ENCODE measurements at regions not wholly inside any gene's neighbourhood (a gene's known extent, or its start where the extent isn't known, plus 50 kb on each side); places are given as distances from the start of the nearest gene placed in this dataset.

- no peak for DNase-seq (ENCODE audit: low spot score)
- no peak for TF ChIP-seq CTCF (IDR thresholded peaks at IDR 0.05)
- Histone ChIP-seq H3K27ac (no peak overlapping the region), H3K4me3 (no peak overlapping the region)
Observed at GRCh38 chr10:53236941-53237340, 464.4 kb upstream of the MBL2 start.

GRCh38 chr10:53233749-53234148, 461.2 kb upstream of the MBL2 start:
- no peak overlapping the region for H3K4me3 ChIP-seq
- TF ChIP-seq CTCF (IDR thresholded peaks at IDR 0.05), result no peak
- no peak for DNase-seq (ENCODE audit: low spot score)
- H3K27ac ChIP-seq, result no peak overlapping the region

- H3K4me3 ChIP-seq, result no peak overlapping the region
- DNase-seq (ENCODE audit: low spot score), result no peak
- no peak overlapping the region for H3K27ac ChIP-seq
- TF ChIP-seq CTCF (IDR thresholded peaks at IDR 0.05), result no peak
Observed at GRCh38 chr10:53230651-53231050, 458.1 kb upstream of the MBL2 start.

GRCh38 chr10:53223851-53224250, 451.3 kb upstream of the MBL2 start:
- TF ChIP-seq CTCF (IDR thresholded peaks at IDR 0.05), result no peak
- H3K4me3 ChIP-seq, result no peak overlapping the region
- DNase-seq (ENCODE audit: low spot score), result no peak
- no peak overlapping the region for H3K27ac ChIP-seq

DNA sequence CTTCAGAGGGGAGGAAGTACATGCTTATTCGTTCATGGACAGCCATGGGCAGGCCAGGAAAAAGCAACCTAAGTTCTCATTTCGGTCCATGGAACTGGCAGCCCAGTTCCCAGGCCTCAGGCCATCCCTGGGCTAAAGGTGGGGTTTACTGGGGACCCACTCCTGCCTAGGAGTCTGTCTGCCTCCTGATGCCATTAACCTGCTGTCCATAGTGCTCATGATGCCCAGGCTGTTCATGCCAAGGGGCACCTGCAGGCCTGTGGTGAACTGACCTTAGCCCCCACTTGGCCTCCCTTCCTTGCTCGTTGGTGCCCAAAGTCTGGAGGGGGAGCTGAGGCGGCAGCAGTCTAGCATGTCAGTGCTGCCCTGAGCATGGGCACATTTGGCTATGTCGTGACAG, 450.2 kb upstream of the MBL2 start:
- no peak overlapping the region for H3K27ac ChIP-seq
- no peak for DNase-seq (ENCODE audit: low spot score)
- no peak for TF ChIP-seq CTCF (IDR thresholded peaks at IDR 0.05)
- no peak overlapping the region for H3K4me3 ChIP-seq

DNA sequence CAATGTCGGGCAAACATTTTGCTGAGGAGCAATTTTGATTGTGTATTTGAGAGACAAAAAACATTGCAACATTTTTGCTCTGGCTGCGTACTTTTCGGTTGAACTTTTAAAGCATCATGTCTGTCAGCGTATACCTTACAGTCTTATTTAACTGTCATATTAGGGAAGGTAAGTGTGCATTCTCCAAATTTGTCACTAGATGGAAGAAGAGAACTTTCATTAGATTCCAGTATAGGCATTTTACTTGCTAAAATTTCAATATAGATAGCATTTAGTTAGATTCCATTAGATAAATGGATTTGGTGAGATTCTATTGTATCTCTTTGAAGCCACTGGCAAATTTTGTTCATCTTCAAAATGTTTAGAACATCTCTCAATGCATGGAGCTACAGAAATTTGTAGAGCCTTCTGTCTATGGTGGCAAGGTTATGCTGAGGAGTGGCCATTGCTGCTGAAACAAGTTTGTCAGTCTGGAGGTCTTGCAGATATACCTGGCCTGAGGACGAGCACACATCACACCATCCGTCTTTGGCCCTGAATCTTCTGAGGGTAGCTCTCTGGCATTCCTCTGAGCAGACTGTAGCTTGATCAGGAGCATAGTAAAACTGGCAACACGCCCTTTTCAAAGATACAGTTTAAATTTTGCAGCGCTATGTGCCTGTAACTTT, 437.5 kb upstream of the MBL2 start:
- DNase-seq (ENCODE audit: low spot score), result no peak
- no peak overlapping the region for H3K4me3 ChIP-seq
- no peak for TF ChIP-seq CTCF (IDR thresholded peaks at IDR 0.05)
- no peak overlapping the region for H3K27ac ChIP-seq

DNA sequence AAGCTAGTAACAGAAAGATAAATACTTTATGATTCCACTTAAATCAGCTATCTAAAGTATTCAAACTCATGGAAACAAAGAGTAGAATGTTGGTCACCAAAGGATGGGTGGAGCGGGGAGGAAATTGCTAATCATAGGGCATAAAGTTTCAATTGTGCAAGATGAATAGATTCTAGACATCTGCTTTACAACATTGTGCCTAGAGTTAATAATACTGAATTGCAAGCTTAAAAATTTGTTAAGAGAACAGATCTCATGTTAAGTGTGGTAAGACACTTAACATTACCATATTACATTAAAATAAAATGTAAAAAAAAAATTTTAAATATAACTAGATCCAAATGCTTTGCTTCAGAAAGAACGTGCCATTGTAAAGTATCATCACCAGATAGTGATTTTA, 411.1 kb upstream of the MBL2 start:
- no peak for TF ChIP-seq CTCF (IDR thresholded peaks at IDR 0.05)
- Histone ChIP-seq H3K27ac (no peak overlapping the region), H3K4me3 (no peak overlapping the region)
- no peak for DNase-seq (ENCODE audit: low spot score)

Measured in coronary artery (tissue), 2 donors.